SIG-M5 treated with dmso at 0.1 percent for 504 hours (cell line): ENCODE measurements at regions not wholly inside any gene's neighbourhood (a gene's known extent, or its start where the extent isn't known, plus 50 kb on each side); places are given as distances from the start of the nearest gene placed in this dataset.

Source experiments
- DNase-seq: peaks from one replicate; lab custom pipeline; 2025; ENCODE audit not compliant: unreplicated experiment; lab: John Stamatoyannopoulos, UW

DNA sequence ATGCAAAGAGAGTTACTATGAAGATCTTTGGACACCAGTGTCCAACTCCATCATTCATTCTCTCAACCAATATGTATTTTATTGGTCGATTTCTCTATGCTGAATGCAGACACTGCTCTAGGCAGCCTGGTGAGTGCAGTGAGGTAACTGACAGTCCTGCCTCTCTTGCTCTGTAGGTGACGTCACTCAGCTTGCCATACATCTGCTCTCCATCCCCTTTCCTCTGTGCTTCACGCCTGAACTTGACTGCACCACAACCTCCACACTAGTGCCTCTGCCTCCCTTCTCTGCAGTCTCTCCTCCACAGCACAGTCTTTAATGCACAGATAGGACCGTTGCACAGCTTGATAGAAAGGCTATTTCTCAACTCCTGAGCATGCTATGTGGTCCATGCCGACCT is 344.9 kb upstream of the NOCT start:
- no peak for DNase-seq

DNA sequence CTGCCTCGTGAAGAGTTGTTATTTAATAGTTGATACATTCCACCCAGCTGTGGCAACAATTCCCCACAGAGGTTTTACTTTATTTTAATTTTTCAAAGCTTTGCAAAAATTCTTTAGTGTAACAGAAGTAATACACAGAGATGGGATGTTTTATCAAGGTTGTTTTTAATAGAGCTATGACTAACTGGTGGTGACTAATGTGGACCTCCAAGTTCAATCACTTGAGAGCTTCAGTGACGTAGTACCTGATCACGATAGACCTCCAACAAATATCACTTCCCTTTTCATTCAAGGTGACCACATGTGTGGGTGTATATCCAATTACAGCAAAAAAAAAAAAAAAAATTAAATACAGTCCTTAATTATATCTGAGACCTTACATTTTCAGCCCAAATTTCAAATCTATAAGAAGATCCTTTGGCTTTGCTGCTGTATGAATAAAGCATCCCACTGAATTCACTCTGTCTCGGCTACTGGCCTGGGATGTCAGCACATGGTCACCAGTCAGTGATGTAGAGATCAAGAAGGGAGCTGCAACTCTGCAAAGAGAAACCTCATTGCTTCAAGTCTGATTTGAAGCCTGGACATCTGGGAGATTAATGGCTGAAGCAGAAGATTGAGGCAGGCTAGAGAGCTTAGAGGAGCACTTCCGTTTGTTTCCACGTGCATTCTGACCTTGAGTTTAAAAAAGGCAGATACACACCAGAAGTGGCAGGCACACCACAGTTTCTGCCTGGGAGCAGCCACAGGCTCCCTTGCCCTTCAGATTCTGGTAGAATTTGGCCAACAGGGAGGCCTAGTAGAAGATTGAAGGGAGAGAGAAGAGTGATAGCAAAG is 345.9 kb upstream of the NOCT start:
- no peak for DNase-seq

DNA sequence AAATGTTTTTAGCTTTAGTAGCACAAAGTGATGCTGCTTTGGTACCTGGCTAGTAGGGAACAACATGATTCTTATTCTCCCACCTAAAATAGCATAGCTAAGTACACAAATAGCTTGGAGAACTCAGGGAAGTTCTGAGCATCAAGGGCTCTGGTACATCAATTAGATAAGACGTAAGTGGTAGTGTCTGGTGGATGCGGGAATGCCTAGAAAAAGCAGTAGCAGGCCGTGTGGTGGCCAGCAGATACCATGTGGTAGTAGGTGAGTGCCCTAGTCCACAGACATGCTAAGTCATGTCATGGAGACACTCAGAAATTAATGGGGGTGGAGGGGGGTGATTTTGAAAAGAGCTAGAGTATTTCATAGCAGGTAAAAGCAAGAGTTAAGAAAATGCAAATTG is 347.3 kb upstream of the NOCT start:
- no peak for DNase-seq

DNA sequence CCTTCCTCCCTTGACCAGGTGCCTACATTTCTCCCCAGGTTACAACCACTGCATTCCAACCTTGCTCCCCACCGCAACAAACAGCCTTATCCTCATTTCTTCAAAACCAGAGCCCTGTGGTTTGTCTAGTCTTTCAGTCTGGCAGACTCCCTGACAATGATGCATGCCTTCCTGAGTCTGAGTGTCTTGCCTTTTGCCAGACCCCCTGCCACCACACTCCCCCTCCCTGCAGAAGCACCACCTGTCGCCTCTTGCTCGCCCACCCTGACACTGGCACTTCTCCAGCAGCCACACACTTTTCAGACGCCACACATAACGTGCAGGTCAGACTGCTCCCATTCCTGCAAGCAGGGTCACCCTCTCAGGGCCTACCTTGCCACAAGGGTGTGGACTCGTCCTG is 349.2 kb upstream of the NOCT start:
- DNase-seq: no peak

DNA sequence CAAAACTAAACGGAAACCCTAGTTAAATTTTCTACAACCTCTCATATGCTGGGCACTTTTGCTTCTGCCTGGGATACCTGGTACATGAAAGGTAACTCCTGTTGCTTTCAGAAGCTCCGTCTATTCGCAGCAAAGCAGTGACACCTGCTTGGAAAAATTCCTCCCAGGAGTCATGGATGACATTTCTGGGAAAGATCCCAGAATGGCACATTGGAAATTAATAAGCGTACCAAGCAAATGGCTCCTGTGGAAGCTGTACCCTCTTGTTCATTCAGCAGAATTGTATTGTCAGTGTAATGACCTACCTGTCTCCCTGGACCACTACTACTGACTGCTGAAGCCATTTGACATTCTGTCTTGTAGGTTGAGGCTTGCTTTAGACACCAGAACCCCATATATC is 349.7 kb upstream of the NOCT start:
- no peak for DNase-seq

DNA sequence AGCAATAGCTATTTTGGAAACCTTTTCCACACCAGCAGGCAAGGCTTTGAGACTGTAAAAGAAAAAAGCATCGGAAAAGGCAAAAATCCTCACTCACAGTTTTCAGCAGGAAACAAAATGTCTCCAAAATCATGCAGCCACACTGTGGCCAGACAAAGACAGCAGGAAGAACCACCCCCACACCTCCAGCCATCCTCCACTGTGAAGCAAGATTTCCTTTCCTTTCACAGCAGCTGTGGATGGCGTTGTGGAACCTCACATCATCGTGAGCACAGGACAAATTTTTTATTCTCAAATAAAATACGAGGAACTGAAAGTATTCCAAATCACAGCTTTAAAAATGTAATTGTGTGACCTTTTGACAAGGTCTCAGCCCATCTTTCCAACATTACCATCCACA is 351.7 kb upstream of the NOCT start:
- no peak for DNase-seq

DNA sequence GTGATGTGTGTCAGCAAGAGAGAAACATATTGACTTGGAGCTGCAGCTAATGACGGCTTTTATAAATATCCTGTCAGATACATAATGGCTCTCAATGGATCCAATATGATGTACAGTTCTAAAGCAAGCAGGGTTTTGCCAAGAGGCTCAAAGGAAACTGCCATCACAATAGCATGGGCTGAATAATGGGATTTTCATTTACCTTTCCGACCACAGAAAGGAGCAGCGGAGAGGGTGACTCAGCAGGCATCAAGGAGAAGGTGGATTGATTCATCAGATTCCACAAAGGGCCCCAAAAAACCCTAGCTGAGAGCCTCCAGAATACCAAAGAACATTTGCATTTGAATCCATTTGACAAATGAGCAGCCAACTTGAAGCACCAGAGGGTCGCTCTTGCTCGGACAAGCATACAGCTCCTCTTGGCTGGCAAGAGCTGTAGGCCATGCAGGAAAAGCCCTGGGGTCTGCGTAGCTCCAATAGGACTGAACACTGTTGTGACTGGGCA is 355.7 kb upstream of the NOCT start:
- no peak for DNase-seq

DNA sequence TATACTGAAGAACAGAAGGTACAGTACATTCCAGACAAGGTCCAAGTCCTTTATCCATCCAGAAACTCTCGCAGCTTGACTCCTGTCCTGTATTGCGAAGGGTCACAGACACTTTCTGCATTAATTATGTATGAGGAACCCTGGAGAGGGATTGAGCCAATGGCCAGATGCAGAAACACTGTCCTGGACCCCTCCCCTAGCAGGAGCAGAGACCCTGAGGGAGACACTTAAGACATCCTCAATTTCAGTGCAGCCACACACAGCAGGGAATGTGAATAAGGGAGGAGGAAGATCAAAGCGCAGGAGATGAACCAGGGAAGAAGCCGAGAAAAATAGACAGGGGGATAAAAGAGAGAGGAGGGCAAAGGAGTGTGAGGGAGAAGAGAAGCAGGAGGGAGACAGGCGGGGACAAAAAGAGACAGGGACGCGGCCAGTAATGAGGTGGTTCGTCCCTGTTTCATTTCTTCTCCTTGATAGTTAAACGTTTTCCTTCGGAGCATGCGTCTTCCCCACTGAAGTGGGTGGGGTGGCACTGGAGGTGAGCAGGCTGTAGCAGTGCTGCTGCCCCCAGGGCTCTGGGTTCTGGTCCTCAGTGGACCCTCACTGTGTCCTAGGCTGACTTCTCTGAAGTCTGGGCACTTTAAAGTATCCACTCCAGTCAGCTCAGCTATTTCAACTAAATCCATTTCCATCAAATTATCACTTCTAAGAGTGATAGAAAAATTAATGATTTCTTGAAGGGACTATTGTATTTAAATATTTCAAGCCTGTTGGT is 356.4 kb upstream of the NOCT start:
- DNase-seq: no peak

DNA sequence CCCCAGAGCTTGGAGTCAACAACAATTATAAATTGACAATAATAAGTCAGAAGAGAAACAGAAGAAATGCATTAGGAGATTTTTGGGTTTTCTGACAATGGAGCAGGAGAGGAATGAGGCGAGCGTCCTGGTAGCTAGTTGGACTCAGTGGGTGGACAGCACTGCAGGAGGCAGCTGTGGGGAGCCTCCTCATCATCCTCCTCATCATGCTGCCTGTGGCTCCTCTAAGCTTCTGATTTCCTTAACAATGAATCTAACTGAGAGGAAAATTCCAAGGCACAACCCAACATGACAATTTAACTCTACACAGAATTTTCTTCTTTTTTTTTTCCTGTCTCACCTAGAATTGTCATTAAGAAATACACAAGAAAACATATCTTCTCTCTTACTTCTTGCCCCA is 357.1 kb upstream of the NOCT start:
- no peak for DNase-seq

DNA sequence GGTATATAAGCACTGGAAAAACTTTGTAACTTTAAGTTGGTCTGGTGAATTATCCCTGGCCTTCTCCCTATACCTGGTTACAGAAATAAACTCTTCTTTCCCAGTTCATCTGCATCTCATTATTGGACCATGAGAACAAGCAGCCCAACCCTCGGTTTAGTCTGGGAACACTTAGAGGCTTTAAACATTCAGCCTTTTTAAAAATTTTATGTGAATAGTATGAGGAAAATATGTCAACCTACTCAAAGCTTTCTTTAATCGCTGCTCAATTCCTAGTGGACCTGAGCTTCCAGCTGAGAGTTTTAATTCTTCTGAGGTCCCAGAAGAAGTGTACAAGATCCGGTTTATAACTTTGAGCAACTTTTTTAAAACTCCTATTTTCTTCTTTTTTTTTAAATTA is 358.6 kb upstream of the NOCT start:
- DNase-seq: no peak

DNA sequence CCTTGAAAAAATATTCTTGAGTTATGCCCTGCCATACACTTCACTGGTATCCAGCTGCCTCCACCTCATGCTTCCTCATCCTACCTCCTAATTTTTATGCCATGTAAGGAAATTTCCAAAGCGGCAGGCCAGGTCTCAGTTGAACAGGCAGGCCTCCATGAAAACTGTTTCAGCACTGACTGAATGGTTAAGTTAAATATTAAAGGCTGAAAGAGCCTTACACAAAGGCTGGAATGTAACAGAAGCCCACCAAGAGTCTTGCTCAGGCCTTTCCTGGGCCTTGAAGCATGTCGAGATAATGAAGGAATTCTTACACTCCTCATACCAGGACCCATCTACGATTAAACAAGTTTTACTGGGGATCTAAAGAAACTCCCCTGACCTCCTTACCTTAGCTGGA is 359.6 kb upstream of the NOCT start:
- no peak for DNase-seq

DNA sequence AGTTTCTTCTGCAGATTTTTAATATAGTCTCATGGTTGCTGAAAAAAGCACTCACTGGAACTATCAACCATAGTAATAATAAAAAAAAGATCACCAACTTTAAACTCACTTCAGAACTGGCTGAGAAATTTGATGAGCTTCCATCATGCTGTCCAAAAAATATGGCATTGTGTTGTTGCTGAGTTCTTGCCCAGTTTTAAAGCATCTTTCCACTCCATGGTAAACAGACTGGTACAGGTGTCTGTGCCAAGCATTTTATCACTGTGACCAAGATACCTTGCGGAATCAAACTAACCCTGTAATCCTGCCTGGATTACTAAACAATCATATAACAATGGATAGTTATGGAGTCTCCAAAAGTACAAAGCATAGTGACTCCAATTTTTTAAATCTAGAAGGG is 360.3 kb upstream of the NOCT start:
- DNase-seq: no peak

DNA sequence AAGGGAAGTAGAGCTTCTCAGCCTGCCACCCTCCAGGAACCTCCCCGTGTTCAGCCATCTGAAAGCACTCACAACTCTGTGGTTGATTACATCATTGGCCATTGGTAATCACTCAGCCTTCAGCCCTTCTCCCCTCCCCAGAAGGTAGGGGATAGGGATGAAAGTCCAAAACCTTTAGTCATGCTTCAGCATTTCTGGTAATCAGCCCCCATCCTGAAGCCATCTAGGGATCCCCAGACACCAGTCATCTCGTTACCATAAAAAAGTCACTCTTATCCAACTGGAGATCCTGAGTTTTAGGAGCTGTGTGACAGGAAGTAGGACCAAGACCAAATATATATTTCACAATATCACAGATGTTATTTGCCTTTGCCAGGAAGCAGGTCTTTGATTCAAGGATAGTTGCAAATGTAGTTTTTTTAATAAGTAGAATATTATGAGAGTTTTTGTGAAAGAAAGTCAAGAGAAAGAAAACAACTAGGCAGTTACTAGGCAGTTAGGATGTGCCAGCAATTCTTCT is 364.6 kb upstream of the NOCT start:
- DNase-seq: peak; percentile 80

DNA sequence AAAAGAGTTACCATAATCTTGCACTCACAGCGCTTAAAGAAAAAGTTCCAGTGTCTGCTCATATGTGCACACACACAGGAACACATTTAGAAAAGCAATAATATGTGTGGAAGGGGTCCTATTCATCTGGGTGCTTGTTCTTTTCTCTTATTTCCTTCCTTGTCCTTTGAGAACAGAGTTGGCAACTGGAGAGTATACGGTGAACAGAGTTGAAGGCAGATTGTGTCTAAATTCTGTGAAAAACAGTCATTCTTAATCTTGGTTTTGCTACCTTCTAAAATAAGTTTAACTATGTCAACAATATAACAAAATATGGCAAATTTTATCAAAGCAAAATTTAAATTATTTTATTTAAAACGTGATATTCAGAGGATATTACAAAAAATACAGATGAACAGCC is 365.1 kb upstream of the NOCT start:
- DNase-seq: no peak

DNA sequence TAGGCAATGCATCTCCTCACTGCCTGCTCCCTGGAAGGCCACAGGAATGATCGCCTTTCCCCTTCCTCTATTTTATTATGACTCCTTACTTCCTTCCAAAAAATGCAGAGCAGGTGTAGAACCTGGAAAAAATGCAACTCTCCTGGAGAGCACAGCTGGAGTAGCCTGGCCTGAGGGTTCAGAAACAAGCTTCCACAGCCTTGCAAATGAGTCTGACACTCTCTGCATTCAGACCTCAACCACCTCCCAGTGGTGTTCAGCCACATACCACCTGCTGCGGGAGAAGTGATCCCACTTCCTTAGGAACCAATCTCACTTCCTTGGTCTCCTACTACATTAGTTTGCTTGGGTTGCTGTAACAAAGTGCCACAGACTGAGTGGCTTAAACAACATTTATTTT is 368.1 kb upstream of the NOCT start:
- no peak for DNase-seq

DNA sequence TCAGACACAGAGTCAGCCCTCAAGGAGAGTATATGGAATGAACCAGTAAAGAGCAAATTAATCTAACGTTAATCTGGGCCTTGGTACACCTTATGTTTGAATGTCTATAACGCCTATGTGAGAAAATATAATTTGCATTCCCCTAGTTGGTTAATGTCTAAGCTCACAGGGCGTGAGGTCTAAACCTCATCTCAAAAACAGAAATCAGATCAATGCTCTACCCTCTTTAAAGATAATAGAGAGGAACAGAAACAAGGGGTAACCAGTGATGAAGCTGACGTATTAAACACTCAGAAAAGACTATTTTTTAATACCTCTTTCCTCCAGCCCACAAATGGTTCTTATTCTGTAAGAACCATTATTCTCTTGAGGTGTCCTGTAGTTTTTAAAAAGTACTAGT is 369.2 kb upstream of the NOCT start:
- no peak for DNase-seq

DNA sequence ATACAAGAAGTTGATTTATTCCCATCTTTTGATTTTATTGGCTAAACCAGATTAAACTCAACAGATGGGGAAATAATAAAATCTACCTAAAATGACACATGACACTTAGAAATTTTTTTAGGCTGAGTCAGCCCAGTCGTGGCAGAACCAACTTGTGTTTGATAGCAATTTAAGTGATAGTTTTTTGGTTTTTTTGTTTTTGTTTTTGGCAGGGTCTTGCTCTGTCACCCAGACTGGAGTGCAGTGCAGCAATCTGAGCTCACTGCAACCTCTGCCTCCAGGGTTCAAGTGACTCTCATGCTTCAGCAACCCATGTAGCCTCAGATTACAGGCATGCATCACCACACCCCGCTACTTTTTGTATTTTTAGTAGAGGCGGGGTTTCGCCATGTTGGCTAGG is 370.3 kb upstream of the NOCT start:
- no peak for DNase-seq

DNA sequence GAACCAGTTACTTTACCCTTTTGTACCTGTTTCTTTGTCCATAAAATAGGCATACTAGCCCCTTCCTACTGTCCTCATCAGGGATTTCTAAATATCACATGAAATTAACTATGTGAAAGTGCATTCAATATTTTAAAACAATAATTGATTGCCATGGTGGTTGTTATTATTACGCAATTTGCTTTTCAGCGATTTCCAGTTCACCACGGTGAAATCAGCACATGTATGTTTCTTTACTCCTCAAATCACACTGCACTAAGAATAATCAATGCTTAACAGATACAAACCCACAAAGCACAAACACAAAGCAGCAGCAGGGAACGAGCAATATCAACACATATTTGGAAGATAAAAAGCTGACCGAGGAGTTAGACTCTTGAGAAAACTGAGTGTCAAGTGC is 371.3 kb upstream of the NOCT start:
- DNase-seq: no peak

DNA sequence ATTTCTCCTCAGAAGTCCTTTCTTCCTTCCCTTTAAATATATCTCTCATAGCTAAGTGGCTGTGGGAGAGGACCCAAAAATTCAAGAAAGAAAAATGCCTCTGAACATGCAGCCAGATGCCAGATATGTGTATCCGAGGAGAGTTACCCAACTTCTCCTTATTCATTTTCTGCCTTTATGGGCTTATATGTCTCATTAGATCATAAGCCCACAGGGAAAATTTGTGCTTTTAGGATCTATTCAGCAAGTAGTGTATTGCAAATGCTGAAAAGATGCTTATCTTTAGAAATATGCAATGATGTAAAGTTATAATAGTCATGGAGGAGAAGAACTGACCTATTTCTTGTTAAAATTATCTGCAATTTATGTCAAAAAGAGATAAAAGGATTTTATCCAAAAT is 371.8 kb upstream of the NOCT start:
- DNase-seq: no peak

DNA sequence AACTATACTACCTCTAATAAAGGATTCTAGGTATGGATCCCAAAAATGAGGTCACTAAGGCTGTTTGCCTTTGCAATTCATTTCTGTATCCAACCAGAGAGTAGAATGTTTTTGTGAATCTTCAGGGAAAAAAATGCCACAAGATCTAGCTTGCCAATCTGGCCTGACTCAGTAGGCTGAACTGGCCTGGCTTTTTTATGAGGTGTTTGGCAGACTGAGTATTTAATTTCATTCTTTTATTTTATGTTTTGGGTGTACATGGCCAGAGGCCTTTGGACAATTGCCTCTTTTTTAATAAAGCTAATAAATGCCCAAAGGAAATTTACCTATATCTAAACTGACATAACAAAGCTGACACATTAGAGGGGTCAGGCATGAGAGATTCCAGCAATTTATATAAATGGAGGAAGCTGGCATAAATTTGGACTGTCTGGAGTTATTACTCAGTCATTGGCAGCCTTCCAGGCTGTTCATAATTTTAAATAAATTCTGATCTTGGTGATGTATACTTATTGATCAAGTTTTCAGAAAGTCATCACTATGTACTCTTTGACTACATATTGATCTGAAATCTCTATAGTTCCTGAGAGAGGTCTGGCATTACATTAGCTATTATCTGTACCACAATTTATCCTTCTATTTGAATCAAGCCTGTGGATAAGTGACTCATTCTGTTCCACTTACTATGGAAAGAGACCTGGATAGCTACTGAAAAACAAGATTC is 376.4 kb upstream of the NOCT start:
- DNase-seq: no peak

DNA sequence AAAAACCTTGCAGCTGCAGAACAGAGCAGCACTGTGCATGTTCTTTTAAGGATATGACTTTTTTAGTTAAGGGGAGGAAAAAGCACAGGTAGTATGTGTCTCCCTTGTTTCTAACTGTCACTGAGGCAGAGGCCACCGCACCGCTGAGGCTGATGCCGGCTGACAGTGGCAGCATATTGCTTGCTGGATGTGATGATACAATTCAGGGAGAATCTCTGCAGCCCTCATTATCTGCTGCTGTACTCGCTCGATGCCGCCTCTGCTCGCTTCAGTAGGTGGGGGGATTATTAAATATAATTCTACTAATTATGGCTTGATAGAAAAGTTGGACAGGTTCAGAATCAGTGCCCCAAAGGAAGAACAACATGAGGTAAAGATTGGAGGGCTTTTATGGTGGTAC is 378.8 kb upstream of the NOCT start:
- no peak for DNase-seq

DNA sequence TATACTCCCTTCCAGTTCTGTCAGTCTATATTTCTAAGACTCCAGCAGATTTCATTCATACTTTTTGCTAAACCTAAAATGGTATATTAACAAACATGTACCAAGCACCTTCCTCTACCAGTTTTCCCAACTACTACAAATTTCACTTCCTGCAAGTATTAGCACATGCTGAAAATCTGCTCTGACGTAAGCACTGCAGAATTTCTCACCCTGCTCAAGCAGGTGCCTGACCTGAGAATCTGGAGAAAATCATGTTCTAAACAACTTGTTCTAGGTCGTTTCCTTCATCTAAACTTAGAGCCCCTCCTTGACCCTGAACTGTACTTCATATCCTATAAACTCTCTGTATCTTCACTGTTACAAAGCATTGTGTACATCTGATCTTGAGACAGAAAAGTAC is 380.7 kb upstream of the NOCT start:
- no peak for DNase-seq
